ENCODE measurements at regions not wholly inside any gene's neighbourhood (a gene's known extent, or its start where the extent isn't known, plus 50 kb on each side); places are given as distances from the start of the nearest gene placed in this dataset.

- Histone ChIP-seq H2BK5ac (ENCODE audit: low read depth, low read length, poor library complexity, severe bottlenecking) (no peak overlapping the region), H4K91ac (ENCODE audit: low read length) (no peak overlapping the region), H2BK15ac (ENCODE audit: low read depth, poor library complexity, severe bottlenecking) (no peak overlapping the region), H3K4ac (ENCODE audit: low read depth in 1 of 2, low read length in 2 of 2) (no peak overlapping the region), H2AFZ (ENCODE audit: low read depth, low read length) (no peak overlapping the region), H3K14ac (ENCODE audit: low read length in 2 of 2) (no peak overlapping the region), H4K8ac (ENCODE audit: low read length) (no peak overlapping the region), H2AK5ac (ENCODE audit: low read length, severe bottlenecking) (no peak overlapping the region), H3K23ac (ENCODE audit: low read length in 2 of 2) (no peak overlapping the region), H2BK120ac (ENCODE audit: low read depth, low read length) (no peak overlapping the region), H3K9me3 (ENCODE audit: control insufficient read depth, low read length) (no peaks in the 10 kb centered on the region), H3K4me2 (ENCODE audit: low read length, poor library complexity, severe bottlenecking) (no peak overlapping the region), H3K27ac (ENCODE audit: low read length, poor library complexity, severe bottlenecking) (no peak overlapping the region), H3K27me3 (ENCODE audit: control insufficient read depth in 1 of 2, insufficient read depth in 1 of 2, low read length in 2 of 2) (peaks cover 0 to 48% of the 10 kb centered on the region in 2 experiments), H3K4me1 (ENCODE audit: control insufficient read depth, insufficient read depth, low read depth, low read length) (no peaks in the 10 kb centered on the region), H3K18ac (ENCODE audit: low read depth in 1 of 2, low read length in 2 of 2) (no peak overlapping the region), H3K4me3 (ENCODE audit: insufficient read depth in 1 of 2, low read depth in 1 of 2, low read length in 2 of 2) (no peak overlapping the region), H3K79me1 (replicated peaks; ENCODE audit: low read length, poor library complexity, severe bottlenecking) (peaks cover 4% of the 10 kb centered on the region), H2BK12ac (ENCODE audit: low read length in 2 of 2) (no peak overlapping the region), H3K9ac (ENCODE audit: low read length) (no peak overlapping the region), H3K36me3 (ENCODE audit: control insufficient read depth in 1 of 2, insufficient read depth in 2 of 2, low read depth in 1 of 2, low read length in 2 of 2) (peaks cover 0 to 13% of the 10 kb centered on the region in 2 experiments)
- WGBS = 94% methylated on average over 7 of the region's 8 CpGs
- DNase-seq = no peak
Observed at GRCh38 chr5:168188182-168188581, 103.3 kb upstream of the WWC1 start.

GRCh38 chr5:168192120-168192519 is 99.3 kb upstream of the WWC1 start:
- H3K27me3 ChIP-seq (ENCODE audit: control insufficient read depth in 1 of 2, insufficient read depth in 1 of 2, low read length in 2 of 2) = peaks cover 0 to 57% of the 10 kb centered on the region in 2 experiments
- H3K27ac ChIP-seq (ENCODE audit: low read length, poor library complexity, severe bottlenecking) = no peak overlapping the region
- H3K9ac ChIP-seq (ENCODE audit: low read length) = no peak overlapping the region
- H3K36me3 ChIP-seq (ENCODE audit: control insufficient read depth in 1 of 2, insufficient read depth in 2 of 2, low read depth in 1 of 2, low read length in 2 of 2) = peaks cover 0 to 20% of the 10 kb centered on the region in 2 experiments
- H2BK12ac ChIP-seq (ENCODE audit: low read length in 2 of 2) = no peak overlapping the region
- no peak overlapping the region for H2BK120ac ChIP-seq (ENCODE audit: low read depth, low read length)
- H3K79me1 ChIP-seq (replicated peaks; ENCODE audit: low read length, poor library complexity, severe bottlenecking) = peaks cover 4% of the 10 kb centered on the region
- no peak overlapping the region for H3K18ac ChIP-seq (ENCODE audit: low read depth in 1 of 2, low read length in 2 of 2)
- H3K4me2 ChIP-seq (ENCODE audit: low read length, poor library complexity, severe bottlenecking) = no peak overlapping the region
- no peak overlapping the region for H3K4ac ChIP-seq (ENCODE audit: low read depth in 1 of 2, low read length in 2 of 2)
- no peak overlapping the region for H3K23ac ChIP-seq (ENCODE audit: low read length in 2 of 2)
- WGBS = 84% methylated on average over 4 of the region's 4 CpGs
- H3K4me3 ChIP-seq (ENCODE audit: insufficient read depth in 1 of 2, low read depth in 1 of 2, low read length in 2 of 2) = no peak overlapping the region
- no peaks in the 10 kb centered on the region for H3K4me1 ChIP-seq (ENCODE audit: control insufficient read depth, insufficient read depth, low read depth, low read length)
- H3K9me3 ChIP-seq (ENCODE audit: control insufficient read depth, low read length) = no peaks in the 10 kb centered on the region
- H2BK15ac ChIP-seq (ENCODE audit: low read depth, poor library complexity, severe bottlenecking) = no peak overlapping the region
- H4K91ac ChIP-seq (ENCODE audit: low read length) = no peak overlapping the region
- H2BK5ac ChIP-seq (ENCODE audit: low read depth, low read length, poor library complexity, severe bottlenecking) = no peak overlapping the region
- no peak overlapping the region for H2AK5ac ChIP-seq (ENCODE audit: low read length, severe bottlenecking)
- H3K14ac ChIP-seq (ENCODE audit: low read length in 2 of 2) = no peak overlapping the region
- H2AFZ ChIP-seq (ENCODE audit: low read depth, low read length) = no peak overlapping the region
- no peak overlapping the region for H4K8ac ChIP-seq (ENCODE audit: low read length)
- DNase-seq = no peak

- H3K4ac ChIP-seq (ENCODE audit: low read depth in 1 of 2, low read length in 2 of 2) = no peak overlapping the region
- H3K4me1 ChIP-seq (ENCODE audit: control insufficient read depth, insufficient read depth, low read depth, low read length) = no peaks in the 10 kb centered on the region
- H3K79me1 ChIP-seq (replicated peaks; ENCODE audit: low read length, poor library complexity, severe bottlenecking) = peaks cover 2% of the 10 kb centered on the region
- H2BK12ac ChIP-seq (ENCODE audit: low read length in 2 of 2) = no peak overlapping the region
- no peak overlapping the region for H2BK120ac ChIP-seq (ENCODE audit: low read depth, low read length)
- 64% methylated on average over 8 of the region's 9 CpGs for WGBS
- H3K14ac ChIP-seq (ENCODE audit: low read length in 2 of 2) = no peak overlapping the region
- no peak overlapping the region for H3K18ac ChIP-seq (ENCODE audit: low read depth in 1 of 2, low read length in 2 of 2)
- H3K4me2 ChIP-seq (ENCODE audit: low read length, poor library complexity, severe bottlenecking) = no peak overlapping the region
- H3K9me3 ChIP-seq (ENCODE audit: control insufficient read depth, low read length) = no peaks in the 10 kb centered on the region
- H2BK15ac ChIP-seq (ENCODE audit: low read depth, poor library complexity, severe bottlenecking) = no peak overlapping the region
- no peak overlapping the region for H4K8ac ChIP-seq (ENCODE audit: low read length)
- peaks cover 0 to 22% of the 10 kb centered on the region in 2 experiments for H3K36me3 ChIP-seq (ENCODE audit: control insufficient read depth in 1 of 2, insufficient read depth in 2 of 2, low read depth in 1 of 2, low read length in 2 of 2)
- no peak overlapping the region for H3K27ac ChIP-seq (ENCODE audit: low read length, poor library complexity, severe bottlenecking)
- no peak overlapping the region for H3K23ac ChIP-seq (ENCODE audit: low read length in 2 of 2)
- H4K91ac ChIP-seq (ENCODE audit: low read length) = no peak overlapping the region
- H3K4me3 ChIP-seq (ENCODE audit: insufficient read depth in 1 of 2, low read depth in 1 of 2, low read length in 2 of 2) = no peak overlapping the region
- H2AFZ ChIP-seq (ENCODE audit: low read depth, low read length) = no peak overlapping the region
- H2AK5ac ChIP-seq (ENCODE audit: low read length, severe bottlenecking) = no peak overlapping the region
- H3K9ac ChIP-seq (ENCODE audit: low read length) = no peak overlapping the region
- no peak overlapping the region for H2BK5ac ChIP-seq (ENCODE audit: low read depth, low read length, poor library complexity, severe bottlenecking)
- DNase-seq = no peak
- H3K27me3 ChIP-seq (ENCODE audit: control insufficient read depth in 1 of 2, insufficient read depth in 1 of 2, low read length in 2 of 2) = peaks cover 0 to 56% of the 10 kb centered on the region in 2 experiments
Observed at GRCh38 chr5:168193493-168194250, 97.8 kb upstream of the WWC1 start.

GRCh38 chr5:168195110-168195509 is 96.3 kb upstream of the WWC1 start:
- no peak overlapping the region for H3K27ac ChIP-seq (ENCODE audit: low read length, poor library complexity, severe bottlenecking)
- 95% methylated on average over 9 of the region's 9 CpGs for WGBS

More at GRCh38 chr5:168195110-168195509, 96.3 kb upstream of the WWC1 start:
- no peak overlapping the region for H3K14ac ChIP-seq (ENCODE audit: low read length in 2 of 2)
- no peak overlapping the region for H3K4me2 ChIP-seq (ENCODE audit: low read length, poor library complexity, severe bottlenecking)
- no peak overlapping the region for H2BK120ac ChIP-seq (ENCODE audit: low read depth, low read length)
- H3K9ac ChIP-seq (ENCODE audit: low read length) = no peak overlapping the region
- no peak for DNase-seq
- no peaks in the 10 kb centered on the region for H3K9me3 ChIP-seq (ENCODE audit: control insufficient read depth, low read length)
- H3K4me3 ChIP-seq (ENCODE audit: insufficient read depth in 1 of 2, low read depth in 1 of 2, low read length in 2 of 2) = no peak overlapping the region
- no peaks in the 10 kb centered on the region for H3K4me1 ChIP-seq (ENCODE audit: control insufficient read depth, insufficient read depth, low read depth, low read length)
- no peak overlapping the region for H3K18ac ChIP-seq (ENCODE audit: low read depth in 1 of 2, low read length in 2 of 2)
- no peak overlapping the region for H2AFZ ChIP-seq (ENCODE audit: low read depth, low read length)
- peaks cover 0 to 28% of the 10 kb centered on the region in 2 experiments for H3K36me3 ChIP-seq (ENCODE audit: control insufficient read depth in 1 of 2, insufficient read depth in 2 of 2, low read depth in 1 of 2, low read length in 2 of 2)
- peaks cover 2% of the 10 kb centered on the region for H3K79me1 ChIP-seq (replicated peaks; ENCODE audit: low read length, poor library complexity, severe bottlenecking)
- no peak overlapping the region for H2BK15ac ChIP-seq (ENCODE audit: low read depth, poor library complexity, severe bottlenecking)
- no peak overlapping the region for H3K4ac ChIP-seq (ENCODE audit: low read depth in 1 of 2, low read length in 2 of 2)
- peaks cover 0 to 50% of the 10 kb centered on the region in 2 experiments for H3K27me3 ChIP-seq (ENCODE audit: control insufficient read depth in 1 of 2, insufficient read depth in 1 of 2, low read length in 2 of 2)
- no peak overlapping the region for H4K91ac ChIP-seq (ENCODE audit: low read length)
- no peak overlapping the region for H4K8ac ChIP-seq (ENCODE audit: low read length)
- no peak overlapping the region for H2BK5ac ChIP-seq (ENCODE audit: low read depth, low read length, poor library complexity, severe bottlenecking)
- no peak overlapping the region for H3K23ac ChIP-seq (ENCODE audit: low read length in 2 of 2)
- H2BK12ac ChIP-seq (ENCODE audit: low read length in 2 of 2) = no peak overlapping the region
- H2AK5ac ChIP-seq (ENCODE audit: low read length, severe bottlenecking) = no peak overlapping the region
